ENCODE measurements at regions not wholly inside any gene's neighbourhood (a gene's known extent, or its start where the extent isn't known, plus 50 kb on each side); places are given as distances from the start of the nearest gene placed in this dataset.

GRCh38 chr3:18044191-18044590, 301.8 kb upstream of the TBC1D5 start:
- no peak for DNase-seq (ENCODE audit: low read depth)

- DNase-seq (ENCODE audit: low read depth) = no peak
Measured at GRCh38 chr3:18036450-18036815, 294.0 kb upstream of the TBC1D5 start.

DNA sequence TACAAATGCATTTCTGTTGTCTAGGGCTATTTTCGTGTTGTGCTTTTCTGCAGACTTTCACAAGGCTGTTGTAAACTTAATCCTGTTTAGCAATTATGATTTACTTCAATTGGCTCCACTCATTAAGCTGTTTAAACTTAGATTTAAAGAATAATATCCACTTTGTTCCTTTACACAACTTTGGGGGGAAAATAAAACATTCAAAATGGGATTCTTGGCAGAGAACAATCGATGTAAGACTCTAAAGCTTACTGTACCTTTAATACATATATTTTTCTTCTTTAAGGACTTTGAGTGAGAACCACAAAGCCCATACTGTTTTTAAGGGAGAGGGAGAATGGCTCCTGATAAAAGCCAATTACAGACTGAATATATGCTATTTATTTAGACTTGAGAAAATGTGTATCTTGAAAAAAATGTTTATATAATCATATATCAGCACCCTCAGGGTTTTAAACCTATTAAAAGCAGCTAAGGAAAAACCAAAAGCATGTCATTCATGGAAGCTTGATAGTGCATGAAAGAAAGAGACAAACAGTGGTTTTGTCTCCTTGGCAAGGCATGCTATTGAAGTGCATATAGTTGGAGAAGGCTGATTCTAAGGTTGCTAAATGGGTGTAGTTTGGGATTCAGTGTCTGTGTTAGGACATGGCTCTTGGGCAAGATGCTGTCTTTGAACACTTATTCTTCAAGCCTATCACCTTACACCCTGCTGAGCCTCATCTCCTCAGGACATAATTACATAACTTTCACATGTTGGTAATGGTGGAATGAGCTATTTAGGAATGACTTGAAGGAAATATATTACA, 293.4 kb upstream of the TBC1D5 start:
- no peak for DNase-seq (ENCODE audit: low read depth)

DNA sequence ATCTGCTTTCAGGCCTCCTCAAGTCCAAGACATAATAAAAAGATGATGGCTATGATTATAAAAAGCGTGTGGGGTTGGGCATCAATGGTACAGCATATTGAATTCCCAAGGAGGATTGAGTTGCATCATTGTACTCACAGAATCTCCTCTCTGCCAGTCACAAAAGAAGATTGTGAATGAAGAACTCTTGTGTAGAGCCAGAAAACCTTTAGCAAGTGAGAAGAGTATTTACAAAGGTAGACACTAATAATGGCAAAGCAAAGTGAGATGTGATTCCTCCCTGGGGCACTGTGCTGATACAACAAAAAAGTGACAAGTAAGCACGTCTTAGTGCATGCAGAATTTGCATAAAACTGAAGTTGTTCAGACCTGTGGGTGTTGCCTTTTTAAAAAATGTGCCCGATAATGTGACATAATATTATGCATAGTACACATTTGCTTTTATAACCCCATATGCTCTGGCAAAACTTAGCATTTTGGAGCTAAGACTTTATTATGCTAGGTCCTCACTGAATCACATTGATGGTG, 291.2 kb upstream of the TBC1D5 start:
- no peak for DNase-seq (ENCODE audit: low read depth)

GRCh38 chr3:18030371-18030870, 288.0 kb upstream of the TBC1D5 start:
- no peak for DNase-seq (ENCODE audit: low read depth)

DNA sequence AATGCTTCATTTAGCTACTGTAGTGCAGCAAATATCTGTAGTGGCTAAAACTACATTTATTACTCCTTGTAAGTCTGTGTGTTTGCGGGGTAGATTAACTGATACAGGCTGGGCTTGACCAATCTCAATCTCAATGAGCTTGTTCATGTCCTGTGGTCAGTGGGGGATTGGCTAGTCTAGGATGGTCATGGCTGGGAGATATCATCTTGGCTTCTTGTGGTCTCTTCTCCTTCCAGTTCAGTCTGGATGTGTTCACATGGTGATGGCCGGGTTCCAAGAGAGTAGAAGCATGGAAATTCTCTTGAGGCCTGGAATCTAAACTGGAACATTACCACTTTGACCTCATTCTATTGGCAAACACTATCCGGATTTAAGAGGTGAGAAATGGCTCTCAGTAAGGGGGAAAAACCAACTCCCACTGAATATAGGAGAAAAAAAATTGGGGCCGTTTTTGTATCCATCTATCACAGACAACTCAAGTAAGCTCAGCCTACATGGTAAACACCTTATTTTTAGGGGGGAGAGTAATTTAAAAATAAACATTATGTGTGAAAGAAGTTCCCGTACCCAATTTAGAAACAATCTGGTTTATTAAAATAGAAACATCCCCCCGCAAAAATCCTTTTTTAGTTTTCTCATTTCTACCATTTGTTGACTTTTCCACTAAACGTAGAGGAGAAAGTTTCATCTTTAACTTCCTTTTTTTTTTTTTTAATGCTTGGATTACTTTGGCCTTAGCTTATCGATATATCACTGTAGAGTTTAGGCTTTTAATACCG, 284.9 kb upstream of the TBC1D5 start:
- no peak for DNase-seq (ENCODE audit: low read depth)

DNA sequence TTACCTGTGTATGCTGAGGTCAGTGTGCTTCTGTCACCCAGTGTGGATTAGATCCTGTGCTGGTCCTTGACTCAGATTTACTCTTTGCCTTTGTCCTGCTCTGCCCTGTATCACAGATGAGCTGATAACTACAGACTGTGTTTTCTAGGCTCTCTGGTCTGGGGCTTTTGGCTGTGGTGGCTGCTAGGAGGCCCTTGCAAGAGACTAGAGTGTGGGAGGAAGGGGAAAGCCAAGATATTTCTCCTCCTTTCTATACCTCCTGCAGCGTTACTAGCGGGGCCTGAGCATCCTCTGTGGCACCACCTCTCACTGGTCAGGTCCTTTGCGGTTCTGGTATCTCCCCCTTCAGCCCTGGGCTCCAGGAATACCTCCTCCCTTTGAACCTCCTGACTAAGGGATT, 282.3 kb upstream of the TBC1D5 start:
- DNase-seq (ENCODE audit: low read depth) = no peak

GRCh38 chr3:18019161-18019495, 276.7 kb upstream of the TBC1D5 start:
- no peak for DNase-seq (ENCODE audit: low read depth)

DNA sequence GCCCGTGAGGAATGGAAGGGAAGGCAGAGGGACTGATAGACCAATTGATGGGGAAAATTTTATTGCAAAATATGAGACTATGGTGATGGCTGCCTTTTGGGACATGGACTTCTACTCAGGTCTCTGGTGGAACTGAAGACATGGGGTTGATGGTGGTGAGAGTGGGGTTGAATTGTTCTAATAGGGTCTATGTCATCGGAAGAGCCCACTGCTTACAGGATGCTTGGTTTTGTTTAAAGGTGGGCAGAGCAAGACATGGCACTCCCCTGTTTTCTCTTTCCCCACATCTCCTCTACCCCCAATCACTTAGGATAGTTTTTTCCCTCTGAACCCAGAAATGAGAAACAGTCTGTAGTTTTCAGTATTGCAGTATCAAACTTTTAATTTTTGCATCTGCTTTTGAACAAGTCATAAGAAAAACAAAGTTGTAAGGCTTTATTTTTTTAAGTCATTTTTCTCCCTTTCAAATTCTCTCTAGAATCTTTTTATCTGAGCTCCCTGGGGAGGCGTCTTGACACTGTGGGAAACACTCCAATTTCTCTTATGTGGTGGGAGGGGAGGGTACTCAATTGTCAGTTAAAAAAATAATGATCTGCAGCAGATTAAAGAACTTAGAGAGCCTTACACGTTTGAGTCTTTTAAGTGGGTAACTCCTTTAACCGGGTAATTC, 276.2 kb upstream of the TBC1D5 start:
- DNase-seq (ENCODE audit: low read depth) = no peak

- DNase-seq (ENCODE audit: low read depth) = no peak
Measured at GRCh38 chr3:18016366-18016765, 273.9 kb upstream of the TBC1D5 start.

GRCh38 chr3:18012933-18013332, 270.5 kb upstream of the TBC1D5 start:
- DNase-seq (ENCODE audit: low read depth) = no peak

DNA sequence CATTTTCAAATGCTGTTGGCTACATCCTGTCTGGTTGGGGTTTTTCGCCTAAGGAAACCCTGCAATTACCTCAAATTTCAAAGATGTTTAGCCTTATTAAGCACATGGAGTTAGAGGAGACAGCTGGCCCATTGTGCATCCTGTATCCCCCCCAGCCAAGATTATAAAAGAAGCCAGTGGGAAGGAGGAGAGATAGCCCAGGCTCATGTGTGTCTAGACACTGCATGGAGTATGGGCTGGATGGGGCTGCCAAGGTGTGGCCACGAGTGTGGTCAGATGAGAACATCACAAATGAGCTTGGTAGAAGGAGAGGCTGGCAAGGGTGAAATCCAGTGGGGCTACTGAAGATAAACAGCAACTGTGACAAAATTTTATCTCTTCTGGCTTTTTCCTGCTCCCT, 270.0 kb upstream of the TBC1D5 start:
- DNase-seq (ENCODE audit: low read depth) = no peak

DNA sequence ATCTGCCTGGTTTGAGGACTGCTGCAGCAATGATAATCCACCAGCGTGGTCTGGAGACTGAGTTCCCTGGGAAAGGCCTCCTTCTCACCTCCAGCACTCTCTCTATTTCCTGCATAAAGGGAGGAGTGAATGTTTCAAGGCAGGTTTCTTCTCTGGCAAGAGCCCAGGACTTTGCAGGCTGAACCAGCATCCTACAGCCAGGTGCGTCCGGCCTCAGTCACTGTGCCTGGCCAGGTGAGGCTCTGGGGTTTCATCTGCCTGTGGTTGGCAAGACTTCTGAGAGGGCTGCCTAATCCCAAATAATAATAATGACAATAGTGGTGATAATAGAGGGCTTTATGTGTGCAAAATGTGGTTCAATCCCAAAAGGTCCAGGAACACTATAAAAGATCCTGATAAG, 269.0 kb upstream of the TBC1D5 start:
- no peak for DNase-seq (ENCODE audit: low read depth)

DNA sequence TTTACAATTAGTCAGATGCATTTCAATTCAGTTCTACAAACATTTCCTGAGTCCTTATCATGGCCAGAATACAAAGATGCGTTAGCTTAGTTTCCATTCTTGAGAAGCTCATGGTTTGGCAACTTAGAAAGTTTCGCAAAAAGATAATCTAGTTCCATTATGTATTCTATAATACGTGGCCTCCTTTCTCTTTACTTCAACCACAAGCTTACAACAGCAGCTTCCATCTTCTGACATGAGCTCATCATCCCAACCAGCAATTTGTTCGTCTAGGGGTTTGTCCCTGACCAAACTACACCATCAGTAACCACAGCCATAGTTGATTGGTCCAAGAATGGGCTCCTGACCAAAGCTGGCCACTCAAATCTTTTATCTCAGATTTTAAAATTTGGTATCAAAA, 267.6 kb upstream of the TBC1D5 start:
- no peak for DNase-seq (ENCODE audit: low read depth)

- no peak for DNase-seq (ENCODE audit: low read depth)
Measured at GRCh38 chr3:18008706-18009368, 266.4 kb upstream of the TBC1D5 start.

DNA sequence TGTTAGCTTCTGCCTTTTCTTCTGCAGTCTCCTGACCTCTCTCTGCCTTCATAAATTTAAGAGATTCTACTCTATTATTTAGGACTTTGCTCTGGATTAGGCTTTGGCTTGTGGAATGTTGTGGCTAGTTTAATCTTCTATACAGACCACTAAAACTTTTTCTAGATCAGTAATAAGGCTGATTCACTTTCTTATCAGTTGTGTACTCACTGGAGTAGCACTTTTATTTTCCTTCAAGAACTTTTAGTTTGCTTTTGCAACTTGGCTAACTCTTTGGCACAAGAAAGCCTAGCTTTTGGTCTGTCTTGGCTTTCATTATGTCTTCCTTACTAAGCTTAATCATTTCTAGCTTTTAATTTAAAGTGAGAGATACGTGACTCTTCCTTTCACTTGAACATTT, 265.5 kb upstream of the TBC1D5 start:
- no peak for DNase-seq (ENCODE audit: low read depth)

- DNase-seq (ENCODE audit: low read depth) = no peak
Measured at GRCh38 chr3:17995769-17996168, 253.3 kb upstream of the TBC1D5 start.

DNA sequence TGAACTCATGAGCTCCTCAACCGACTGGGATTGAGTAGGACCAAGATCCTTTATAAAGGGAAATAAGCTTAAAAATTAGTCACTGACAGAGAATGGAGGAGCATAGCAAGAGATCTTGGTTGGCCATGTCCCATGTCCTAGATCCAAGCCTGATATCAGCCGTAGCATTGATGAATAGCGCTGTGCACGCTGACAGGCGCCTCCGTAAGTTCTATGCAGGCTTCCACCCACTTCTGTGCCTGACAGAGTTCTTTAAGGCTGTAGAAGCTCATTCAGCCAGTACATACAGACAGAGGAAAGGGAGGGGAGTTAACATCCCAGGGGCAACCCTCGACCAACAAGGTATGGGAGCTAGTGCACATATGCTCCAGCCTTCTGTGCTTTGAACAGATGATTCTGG, 251.7 kb upstream of the TBC1D5 start:
- no peak for DNase-seq (ENCODE audit: low read depth)

DNA sequence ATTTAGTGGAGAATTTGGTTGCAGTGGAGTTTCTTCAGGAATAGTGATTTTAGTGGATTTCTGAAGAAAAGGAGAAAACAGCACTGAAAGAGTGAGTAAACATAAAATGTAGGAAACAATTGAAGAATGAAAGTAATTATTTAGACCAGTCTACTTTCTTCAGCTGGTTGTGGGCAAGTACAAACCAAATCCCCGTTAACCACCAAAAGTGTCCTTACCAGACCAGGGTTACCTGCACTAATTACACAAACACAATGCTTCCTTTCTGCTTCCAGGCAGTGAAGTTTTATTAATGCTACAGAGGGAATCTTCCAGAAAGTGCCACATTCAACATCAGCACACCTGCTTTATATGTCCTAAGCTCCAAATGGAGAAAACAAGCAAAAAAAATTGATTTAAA, 248.0 kb upstream of the TBC1D5 start:
- DNase-seq (ENCODE audit: low read depth) = no peak

DNA sequence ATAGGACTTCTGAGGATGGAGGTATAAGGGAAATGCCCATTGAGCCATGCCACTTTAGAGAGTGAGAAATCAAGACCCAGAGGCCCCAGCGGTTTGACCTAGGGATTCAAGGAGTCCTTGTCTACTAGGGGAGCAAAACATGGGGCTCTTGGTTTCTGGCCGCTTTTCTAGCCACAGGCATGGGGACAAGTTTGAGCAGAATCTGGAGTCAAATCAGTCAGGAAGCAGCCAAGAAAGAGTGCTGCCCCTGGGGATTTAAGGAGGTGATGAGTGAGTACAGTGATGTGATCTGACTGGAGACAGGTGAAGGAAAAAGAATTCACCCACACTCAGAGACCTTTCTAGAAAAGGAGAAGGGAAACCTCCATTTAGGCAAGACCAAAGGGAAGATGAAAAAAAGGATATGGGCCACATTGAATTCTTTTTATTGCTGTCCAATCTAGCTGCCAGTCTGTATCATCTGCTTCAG, 244.0 kb upstream of the TBC1D5 start:
- DNase-seq (ENCODE audit: low read depth) = no peak

GRCh38 chr3:17985658-17986347, 243.4 kb upstream of the TBC1D5 start:
- no peak for DNase-seq (ENCODE audit: low read depth)

Data from stimulated activated CD8-positive, alpha-beta memory T cell treated with anti-CD3 and anti-CD28 coated beads, Interleukin-7, amount 100 ng/mL, for 24 hours (primary cell).